ENCODE measurements at regions not wholly inside any gene's neighbourhood (a gene's known extent, or its start where the extent isn't known, plus 50 kb on each side); places are given as distances from the start of the nearest gene placed in this dataset.

DNA sequence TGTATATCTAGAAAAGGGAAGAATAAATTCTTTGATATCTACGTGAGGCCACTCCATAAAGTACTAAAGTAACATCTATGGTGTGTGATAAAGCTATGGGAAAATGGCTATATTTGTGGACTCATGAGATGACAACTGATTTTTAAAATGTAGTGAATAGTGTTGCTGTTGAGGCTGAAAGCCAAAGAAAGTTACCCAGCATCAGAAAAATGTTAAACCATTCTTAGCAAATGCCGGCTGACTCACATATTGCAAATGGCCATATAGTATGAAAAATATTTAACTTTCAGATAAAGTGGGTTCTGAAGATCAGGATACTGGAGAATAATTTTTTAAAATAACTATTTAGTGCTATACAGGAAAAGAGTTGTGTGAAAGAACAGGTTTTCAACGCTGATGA, 129.9 kb upstream of the GRIK2 start:
- no peaks in the 10 kb centered on the region for H3K36me3 ChIP-seq (ENCODE audit: control insufficient read depth in 4 of 4, insufficient read depth in 4 of 4, low read length in 4 of 4)
- TF ChIP-seq CTCF (IDR thresholded peaks at IDR 0.05; ENCODE audit: control extremely low read depth, extremely low read depth) = no peak
- no peaks in the 10 kb centered on the region for H3K4me1 ChIP-seq (ENCODE audit: control insufficient read depth in 5 of 5, insufficient read depth in 5 of 5, low read length in 5 of 5)
- peaks cover 0 to 4% (median 0%) of the 10 kb centered on the region in 4 donors for H3K9me3 ChIP-seq (ENCODE audit: control insufficient read depth in 4 of 4, insufficient read depth in 3 of 4, low read length in 3 of 4)
- no peak overlapping the region for H3K4me3 ChIP-seq
- no peaks in the 10 kb centered on the region for H3K27me3 ChIP-seq (ENCODE audit: control insufficient read depth in 3 of 3, insufficient read depth in 3 of 3, low read length in 2 of 3)
- WGBS, 2 donors = 85 to 86% methylated on average over 3 of the region's 3 CpGs
- no peak overlapping the region for H3K27ac ChIP-seq (ENCODE audit: low read depth in 1 of 2, low read length in 1 of 2)
- no peak overlapping the region for H3K9ac ChIP-seq (ENCODE audit: insufficient read depth in 1 of 2, low read length in 2 of 2)
- DNase-seq (no peak), ATAC-seq (ENCODE audit: insufficient read depth, low FRiP score) (no peak)

DNA sequence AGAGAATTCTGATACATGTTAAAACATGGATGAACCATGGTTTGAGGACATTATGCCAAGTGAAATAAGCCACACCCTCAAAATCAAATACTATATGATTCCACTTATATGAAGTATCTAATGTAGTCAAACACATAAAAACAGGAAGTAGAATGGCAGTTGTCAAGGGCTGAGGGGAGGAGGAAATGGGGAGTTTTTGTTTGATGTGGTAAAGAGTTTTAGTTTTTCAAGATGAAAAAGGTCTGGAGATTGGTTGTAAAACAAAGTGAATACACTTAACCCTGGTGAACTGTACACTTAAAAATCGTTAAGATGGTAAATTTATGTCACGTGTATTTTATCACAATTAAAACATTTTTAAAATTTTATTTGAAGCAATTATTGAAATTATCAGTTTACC, 127.4 kb upstream of the GRIK2 start:
- no peak overlapping the region for H3K9ac ChIP-seq (ENCODE audit: insufficient read depth in 1 of 2, low read length in 2 of 2)
- 47 to 58% methylated on average over 2 of the region's 2 CpGs for WGBS, 2 donors
- H3K36me3 ChIP-seq (ENCODE audit: control insufficient read depth in 4 of 4, insufficient read depth in 4 of 4, low read length in 4 of 4) = no peaks in the 10 kb centered on the region
- H3K9me3 ChIP-seq (ENCODE audit: control insufficient read depth in 4 of 4, insufficient read depth in 3 of 4, low read length in 3 of 4) = peaks cover 0 to 4% (median 1%) of the 10 kb centered on the region in 4 donors
- no peak for TF ChIP-seq CTCF (IDR thresholded peaks at IDR 0.05; ENCODE audit: control extremely low read depth, extremely low read depth)
- DNase-seq (no peak), ATAC-seq (ENCODE audit: insufficient read depth, low FRiP score) (no peak)
- H3K4me1 ChIP-seq (ENCODE audit: control insufficient read depth in 5 of 5, insufficient read depth in 5 of 5, low read length in 5 of 5) = no peaks in the 10 kb centered on the region
- H3K27ac ChIP-seq (ENCODE audit: low read depth in 1 of 2, low read length in 1 of 2) = no peak overlapping the region
- H3K4me3 ChIP-seq = no peak overlapping the region
- no peaks in the 10 kb centered on the region for H3K27me3 ChIP-seq (ENCODE audit: control insufficient read depth in 3 of 3, insufficient read depth in 3 of 3, low read length in 2 of 3)

DNA sequence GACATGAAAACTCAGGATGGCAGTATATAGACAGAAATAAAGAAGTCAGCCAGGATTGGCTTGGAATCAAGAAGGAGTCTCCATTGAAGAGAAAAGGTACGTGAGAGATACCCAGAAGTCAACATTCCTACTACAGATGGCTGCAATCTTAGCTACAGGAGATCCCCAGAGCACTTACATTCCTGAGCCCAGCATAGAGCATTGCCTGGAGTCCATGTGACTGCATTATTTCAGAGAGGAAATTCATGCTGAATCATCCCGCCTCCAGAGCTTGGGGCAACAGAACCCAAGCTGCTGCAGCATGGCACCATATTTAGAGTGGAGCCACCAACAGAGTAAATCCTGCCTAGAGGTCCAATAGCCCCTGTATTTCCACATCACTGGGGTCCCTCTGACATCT, 125.0 kb upstream of the GRIK2 start:
- no peak overlapping the region for H3K27ac ChIP-seq (ENCODE audit: low read depth in 1 of 2, low read length in 1 of 2)
- no peaks in the 10 kb centered on the region for H3K4me1 ChIP-seq (ENCODE audit: control insufficient read depth in 5 of 5, insufficient read depth in 5 of 5, low read length in 5 of 5)
- H3K27me3 ChIP-seq (ENCODE audit: control insufficient read depth in 3 of 3, insufficient read depth in 3 of 3, low read length in 2 of 3) = no peaks in the 10 kb centered on the region
- TF ChIP-seq CTCF (IDR thresholded peaks at IDR 0.05; ENCODE audit: control extremely low read depth, extremely low read depth) = no peak
- ATAC-seq (ENCODE audit: insufficient read depth, low FRiP score) (no peak), DNase-seq (no peak)
- WGBS, 2 donors = 81 to 86% methylated on average over 2 of the region's 2 CpGs
- H3K36me3 ChIP-seq (ENCODE audit: control insufficient read depth in 4 of 4, insufficient read depth in 4 of 4, low read length in 4 of 4) = no peaks in the 10 kb centered on the region
- H3K9ac ChIP-seq (ENCODE audit: insufficient read depth in 1 of 2, low read length in 2 of 2) = no peak overlapping the region
- peaks cover 0 to 4% (median 1%) of the 10 kb centered on the region in 4 donors for H3K9me3 ChIP-seq (ENCODE audit: control insufficient read depth in 4 of 4, insufficient read depth in 3 of 4, low read length in 3 of 4)
- no peak overlapping the region for H3K4me3 ChIP-seq

DNA sequence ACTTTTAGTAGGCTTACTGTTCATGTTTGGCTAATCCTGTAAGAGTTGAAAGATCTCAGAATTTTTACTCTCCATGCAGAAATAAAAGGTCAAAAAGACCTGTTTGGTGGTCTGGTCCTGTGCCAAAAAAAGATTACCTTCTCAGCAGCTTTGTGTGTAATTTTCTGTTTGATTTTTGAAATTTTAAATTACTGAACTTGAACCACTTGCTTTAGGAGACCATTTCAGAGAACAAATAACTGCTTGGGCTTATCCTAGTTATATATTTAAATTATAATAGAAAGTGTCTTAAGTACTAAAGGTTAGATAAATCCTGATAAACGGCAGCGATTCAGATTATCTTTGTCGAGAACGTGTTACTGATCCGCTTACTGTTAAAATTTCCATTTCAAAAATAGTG, 118.3 kb upstream of the GRIK2 start:
- Histone ChIP-seq H3K9ac (ENCODE audit: insufficient read depth in 1 of 2, low read length in 2 of 2) (no peak overlapping the region), H3K9me3 (ENCODE audit: control insufficient read depth in 4 of 4, insufficient read depth in 3 of 4, low read length in 3 of 4) (no peaks in the 10 kb centered on the region), H3K27me3 (ENCODE audit: control insufficient read depth in 3 of 3, insufficient read depth in 3 of 3, low read length in 2 of 3) (no peaks in the 10 kb centered on the region), H3K4me1 (ENCODE audit: control insufficient read depth in 5 of 5, insufficient read depth in 5 of 5, low read length in 5 of 5) (no peaks in the 10 kb centered on the region), H3K36me3 (ENCODE audit: control insufficient read depth in 4 of 4, insufficient read depth in 4 of 4, low read length in 4 of 4) (no peaks in the 10 kb centered on the region), H3K4me3 (no peak overlapping the region), H3K27ac (ENCODE audit: low read depth in 1 of 2, low read length in 1 of 2) (no peak overlapping the region)
- WGBS, 2 donors = 83 to 91% methylated on average over 5 of the region's 5 CpGs
- no peak for TF ChIP-seq CTCF (IDR thresholded peaks at IDR 0.05; ENCODE audit: control extremely low read depth, extremely low read depth)
- no peak for DNase-seq
- no peak for ATAC-seq (ENCODE audit: insufficient read depth, low FRiP score)
